GM19023 (cell line): ENCODE measurements at regions not wholly inside any gene's neighbourhood (a gene's known extent, or its start where the extent isn't known, plus 50 kb on each side); places are given as distances from the start of the nearest gene placed in this dataset.
"Not testable (repeated sequence)": the region's sequence is repeated elsewhere in the genome, so short reads cannot be mapped to it uniquely, and the experiment has no call there.

ENCODE experiments used
- ATAC-seq: cut with Tn5 transposase; IDR thresholded peaks from one replicate; pipeline ENCODE4 v1.9.1; 2021; ENCODE audit warnings: mild to moderate bottlenecking, moderate library complexity; ENCODE audit not compliant: unreplicated experiment

GRCh38 chr16:16613212-16613611 lies 234.3 kb downstream of the NPIPA7 start:
- ATAC-seq = not testable (repeated sequence)

- not testable (repeated sequence) for ATAC-seq
These were observed 235.5 kb downstream of the NPIPA7 start for GRCh38 chr16:16614484-16614883.

GRCh38 chr16:16618963-16619465 lies 240.1 kb downstream of the NPIPA7 start:
- ATAC-seq = not testable (repeated sequence)

DNA sequence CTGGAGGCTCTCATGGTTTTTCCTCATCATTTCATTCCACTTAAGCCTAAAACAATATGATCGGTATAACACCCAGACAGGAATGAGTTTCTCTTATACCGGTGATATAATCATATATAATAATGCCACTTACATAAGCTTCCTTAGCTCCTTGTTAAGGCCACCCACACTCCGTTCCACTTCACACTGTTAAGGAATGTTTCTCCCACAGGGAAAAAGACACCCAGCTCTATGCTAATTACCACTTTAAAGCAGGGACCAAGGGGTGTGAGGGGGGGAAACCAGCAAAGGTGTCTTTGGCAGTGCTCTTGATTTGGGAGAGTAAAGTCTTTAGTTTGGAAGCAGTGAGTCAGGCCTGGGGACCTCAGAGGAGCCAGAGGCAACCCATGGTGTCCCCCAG lies 245.4 kb downstream of the NPIPA7 start:
- not testable (repeated sequence) for ATAC-seq

- ATAC-seq = not testable (repeated sequence)
These were observed 246.2 kb downstream of the NPIPA7 start for GRCh38 chr16:16625140-16625539.

DNA sequence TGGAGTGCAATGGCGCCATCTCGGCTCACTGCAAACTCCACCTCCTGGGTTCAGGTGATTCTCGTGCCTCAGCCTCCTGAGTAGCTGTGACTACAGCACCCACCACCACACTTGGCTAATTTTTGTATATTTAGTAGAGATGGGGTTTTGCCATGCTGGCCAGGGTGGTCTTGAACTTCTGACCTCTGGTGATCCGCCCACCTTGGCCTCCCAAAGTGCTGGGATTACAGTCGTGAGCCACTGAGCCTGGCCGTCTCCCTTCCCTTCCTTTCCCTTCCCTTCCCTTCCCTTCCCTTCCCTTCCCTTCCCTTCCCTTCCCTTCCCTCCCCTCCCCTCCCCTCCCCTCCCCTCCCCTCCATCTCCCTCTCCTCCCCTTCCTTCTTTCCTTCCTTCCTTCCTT lies 248.9 kb downstream of the NPIPA7 start:
- not testable (repeated sequence) for ATAC-seq

DNA sequence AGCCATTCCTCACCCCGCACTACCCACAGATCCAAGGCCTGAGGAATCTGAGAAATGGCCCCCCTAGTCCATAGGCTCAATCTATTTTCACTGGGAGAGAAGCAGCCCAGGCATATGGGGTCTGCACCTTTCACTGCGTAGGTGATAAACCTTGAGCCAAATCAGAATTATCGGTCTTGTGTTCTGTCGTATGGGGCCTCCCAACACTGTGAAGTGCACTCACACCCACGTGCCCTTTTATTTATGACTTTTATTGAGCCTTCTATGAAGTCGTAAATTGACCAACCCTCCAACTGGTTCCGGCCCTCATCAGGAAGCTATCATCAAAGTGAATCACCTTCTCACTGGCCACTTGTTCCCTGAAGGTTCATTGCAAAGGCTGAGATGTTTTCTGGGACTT lies 259.3 kb downstream of the NPIPA7 start:
- not testable (repeated sequence) for ATAC-seq

DNA sequence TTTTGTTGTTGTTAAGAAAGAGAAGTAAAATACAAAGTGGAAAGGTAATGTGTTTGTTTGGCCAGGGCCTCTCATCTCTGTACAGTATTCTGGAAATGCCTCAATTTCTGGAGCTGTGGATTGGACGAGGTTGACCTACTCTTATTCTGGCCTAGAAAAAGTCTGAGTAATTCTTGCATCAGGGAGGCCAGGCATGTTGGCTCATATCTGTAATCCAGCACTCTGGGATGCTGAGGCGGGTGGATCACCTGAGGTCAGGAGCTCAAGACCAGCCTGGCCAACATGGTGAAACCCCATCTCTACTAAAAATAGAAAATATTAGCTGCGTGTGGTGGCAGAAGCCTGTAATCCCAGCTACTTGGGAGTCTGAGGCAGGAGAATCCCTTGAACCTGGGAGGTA lies 259.8 kb downstream of the NPIPA7 start:
- not testable (repeated sequence) for ATAC-seq

DNA sequence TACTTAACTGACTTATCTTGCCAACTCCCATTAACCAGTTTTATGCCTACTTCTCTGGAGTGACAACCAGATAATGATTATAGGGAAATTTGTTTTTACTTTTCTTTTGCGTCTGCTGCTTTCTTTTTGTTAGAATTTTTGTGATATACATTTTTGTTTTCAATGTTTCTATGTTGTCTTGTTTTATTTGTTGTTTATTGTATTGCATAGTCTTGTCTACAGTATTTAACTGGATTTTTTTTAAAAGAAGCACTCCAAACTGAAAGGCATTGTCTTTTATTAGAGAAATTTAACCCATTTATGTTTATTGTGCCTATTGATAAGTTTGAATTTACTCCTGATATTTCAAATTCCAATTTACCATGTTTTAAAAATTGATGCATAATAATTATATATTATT lies 264.9 kb downstream of the NPIPA7 start:
- ATAC-seq = not testable (repeated sequence)

DNA sequence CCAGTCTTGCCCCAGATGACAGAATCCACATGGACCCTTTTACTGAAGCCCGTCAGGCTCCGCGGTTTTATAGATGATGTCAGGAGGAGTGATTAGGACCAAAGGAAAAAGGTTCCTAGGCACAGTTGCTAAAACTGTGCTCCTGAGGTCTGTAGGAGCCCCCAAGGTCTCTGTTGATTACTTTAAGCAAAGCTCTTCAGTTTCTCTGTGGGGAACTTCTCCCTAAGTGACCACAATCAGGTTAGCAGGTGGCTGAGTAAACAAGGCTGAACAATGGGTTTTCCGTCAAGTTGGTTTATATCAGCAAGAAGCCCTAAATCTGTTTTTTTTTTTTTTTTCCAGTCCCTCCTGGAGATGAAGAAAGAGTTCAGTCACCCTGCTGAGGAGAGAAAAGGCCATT lies 269.1 kb downstream of the NPIPA7 start:
- not testable (repeated sequence) for ATAC-seq

GRCh38 chr16:16672180-16672812 lies 293.4 kb downstream of the NPIPA7 start:
- ATAC-seq = not testable (repeated sequence)

DNA sequence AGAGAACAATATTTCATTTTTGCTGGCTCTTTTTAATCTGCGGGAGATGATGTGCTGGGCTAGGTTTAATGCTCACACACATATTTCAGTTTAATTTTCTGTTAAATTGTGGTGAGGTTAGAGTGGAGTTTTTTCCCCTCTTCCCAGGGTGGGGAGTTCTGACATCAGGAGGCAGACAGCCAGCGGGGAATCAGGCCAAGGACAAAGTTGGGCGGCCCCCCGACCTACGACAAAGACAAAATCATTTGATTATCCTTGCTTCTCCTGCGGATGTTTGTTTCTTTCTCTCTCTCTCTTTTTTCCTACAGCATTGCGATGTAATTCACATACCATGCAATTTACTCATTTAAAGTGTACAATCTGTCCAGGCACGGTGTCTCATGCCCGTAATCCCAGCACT lies 295.9 kb downstream of the NPIPA7 start:
- not testable (repeated sequence) for ATAC-seq

GRCh38 chr16:16721849-16722248 lies 342.9 kb downstream of the NPIPA7 start:
- ATAC-seq = not testable (repeated sequence)

GRCh38 chr16:16722666-16723065 lies 343.7 kb downstream of the NPIPA7 start:
- ATAC-seq = not testable (repeated sequence)

- ATAC-seq = not testable (repeated sequence)
These were observed 345.0 kb downstream of the NPIPA7 start for GRCh38 chr16:16723819-16724519.

GRCh38 chr16:16727048-16727447 lies 348.1 kb downstream of the NPIPA7 start:
- ATAC-seq = not testable (repeated sequence)

DNA sequence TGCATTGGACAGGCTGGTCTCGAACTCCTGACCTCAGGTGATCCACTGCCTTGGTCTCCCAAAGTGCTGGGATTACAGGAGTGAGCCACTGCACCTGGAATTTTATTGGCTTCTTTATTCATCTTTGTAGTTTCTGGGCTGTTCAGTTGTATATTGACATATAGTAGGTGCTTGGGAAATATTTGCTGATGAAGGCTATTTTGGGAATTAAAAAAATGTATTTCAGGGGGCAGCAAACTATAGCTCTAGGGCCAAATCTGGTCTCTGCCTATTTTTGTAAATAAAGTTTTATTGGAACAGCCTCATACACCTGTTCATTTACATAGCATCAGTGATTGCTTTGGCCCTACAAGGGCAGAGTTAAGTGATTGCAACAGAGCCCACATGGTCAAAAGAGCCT lies 363.6 kb downstream of the NPIPA7 start:
- ATAC-seq = not testable (repeated sequence)

GRCh38 chr16:16754992-16755667 lies 376.2 kb downstream of the NPIPA7 start:
- ATAC-seq = not testable (repeated sequence)

DNA sequence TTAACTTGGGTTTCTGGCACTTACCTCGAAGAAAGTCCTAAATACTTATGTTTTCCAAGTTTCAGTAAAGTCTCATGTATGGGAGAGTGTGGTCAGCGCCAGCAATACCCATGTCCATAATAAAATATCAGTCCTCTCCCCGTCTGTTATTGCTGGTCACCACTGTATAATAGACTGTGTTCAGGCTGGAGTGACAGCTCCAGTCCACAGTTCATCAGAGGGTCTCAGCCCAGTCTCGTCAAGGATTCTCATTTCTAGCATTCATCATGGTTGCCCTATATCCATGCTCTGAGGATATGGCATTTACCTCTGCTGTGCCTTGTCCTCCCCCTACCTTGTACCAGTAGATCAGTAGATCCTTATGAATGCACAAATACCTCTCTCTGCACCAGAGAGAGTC lies 384.5 kb downstream of the NPIPA7 start:
- no peak for ATAC-seq

GRCh38 chr16:16770717-16771116 lies 391.8 kb downstream of the NPIPA7 start:
- not testable (repeated sequence) for ATAC-seq

DNA sequence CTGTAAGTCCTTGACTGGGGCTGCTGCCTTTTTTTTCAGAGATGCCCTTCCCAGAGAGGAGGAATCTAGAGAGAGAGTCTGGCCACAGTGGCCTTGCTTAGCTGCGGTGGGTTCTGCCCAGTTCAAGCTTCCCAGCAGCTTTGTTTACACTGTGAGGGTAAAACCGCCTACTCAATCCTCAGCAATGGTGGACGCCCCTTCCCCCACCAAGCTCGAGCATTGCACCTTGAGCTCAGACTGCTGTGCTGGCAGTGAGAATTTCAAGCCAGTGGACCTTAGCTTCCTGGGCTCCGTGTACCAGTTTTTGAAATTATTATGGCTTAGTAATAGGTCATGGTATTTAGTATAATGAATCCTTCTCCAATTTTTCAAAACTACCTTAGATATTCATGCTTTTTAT lies 395.4 kb downstream of the NPIPA7 start:
- ATAC-seq = no peak

DNA sequence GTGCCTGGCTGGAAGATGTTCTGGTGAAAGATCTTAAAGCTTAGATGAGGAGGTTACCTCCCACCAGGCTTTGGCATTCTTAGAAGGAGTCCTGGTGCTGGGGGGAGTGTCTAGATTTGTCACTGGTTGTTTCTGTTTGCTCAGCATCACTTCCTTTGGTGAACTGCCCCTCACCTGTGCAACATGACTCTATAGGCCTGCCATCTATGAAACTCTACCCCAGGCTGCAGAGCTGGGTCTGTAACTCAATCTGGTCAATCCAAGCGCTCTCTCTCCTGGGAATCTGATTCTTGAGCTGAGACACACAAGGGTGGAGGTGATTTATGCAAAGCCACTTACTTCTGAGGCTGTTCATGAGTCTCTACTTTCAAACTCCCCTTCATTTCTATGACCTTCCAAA lies 399.4 kb downstream of the NPIPA7 start:
- ATAC-seq = no peak
